ENCODE measurements at regions not wholly inside any gene's neighbourhood (a gene's known extent, or its start where the extent isn't known, plus 50 kb on each side); places are given as distances from the start of the nearest gene placed in this dataset.
A peak's percentile ranks its signal among the peaks of the same experiment; 100 is the strongest.

- DNase-seq (ENCODE audit: low read depth), result no peak
These were observed 297.1 kb upstream of the DUSP10 start for GRCh38 chr1:222038971-222039370.

DNA sequence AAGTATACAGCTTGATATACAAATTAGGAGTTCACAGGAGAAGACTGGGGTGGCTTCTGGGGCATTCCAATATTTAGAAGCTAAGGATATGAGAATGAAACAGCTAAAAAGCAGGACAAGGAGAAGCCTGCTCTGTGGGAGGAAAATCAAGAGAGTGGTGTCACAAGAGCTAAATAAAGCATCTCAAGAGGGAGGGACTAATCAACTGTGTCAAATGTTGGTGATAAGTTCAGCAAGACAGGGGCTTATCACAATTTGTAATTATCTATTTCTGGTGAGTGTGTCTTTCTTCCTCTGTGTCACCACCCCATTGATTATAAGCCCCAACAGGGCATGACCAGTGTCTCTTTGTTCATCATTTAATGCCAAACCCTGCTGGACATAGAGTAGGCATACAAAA lies 295.8 kb upstream of the DUSP10 start:
- DNase-seq (ENCODE audit: low read depth), result no peak

GRCh38 chr1:222034790-222035189 lies 292.9 kb upstream of the DUSP10 start:
- no peak for DNase-seq (ENCODE audit: low read depth)

DNA sequence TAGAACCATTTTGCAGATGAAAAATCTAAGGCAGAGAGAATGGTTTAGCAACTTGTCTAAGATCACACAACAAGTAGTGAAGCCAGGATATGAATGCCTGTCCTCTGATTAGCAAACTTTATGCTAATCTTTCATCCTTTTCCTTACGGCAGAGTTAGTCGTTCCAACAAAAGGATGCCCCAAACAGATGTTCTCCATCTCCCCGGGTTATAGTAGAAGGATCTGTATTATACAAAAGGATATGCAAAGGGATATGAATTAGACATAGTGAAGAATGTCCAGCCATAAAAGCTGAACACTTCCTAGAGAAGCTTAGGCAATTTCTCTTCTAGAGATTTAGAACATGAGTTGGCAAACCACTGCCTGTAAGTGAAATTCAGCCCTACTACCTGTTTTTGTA lies 291.6 kb upstream of the DUSP10 start:
- no peak for DNase-seq (ENCODE audit: low read depth)

GRCh38 chr1:222031318-222031717 lies 289.4 kb upstream of the DUSP10 start:
- no peak for DNase-seq (ENCODE audit: low read depth)

DNA sequence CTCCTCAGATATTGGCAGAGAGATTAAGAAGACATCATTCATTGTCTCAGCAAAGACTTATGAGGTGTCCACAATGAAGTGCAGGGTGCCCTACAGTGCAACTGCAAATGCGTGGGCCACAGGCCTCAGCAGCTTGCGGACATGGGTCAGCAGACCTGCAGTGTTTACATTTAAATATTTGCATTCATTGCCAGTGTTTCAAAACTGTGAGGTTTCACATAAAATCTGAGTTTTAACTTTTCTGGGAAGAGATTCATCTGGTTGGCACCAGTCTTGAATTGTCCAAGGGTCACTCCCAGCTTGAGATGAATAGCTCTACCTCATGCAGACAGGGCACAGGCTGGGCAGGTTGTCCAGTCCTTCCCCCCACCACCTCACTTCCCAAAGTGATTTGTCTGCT lies 286.8 kb upstream of the DUSP10 start:
- no peak for DNase-seq (ENCODE audit: low read depth)

DNA sequence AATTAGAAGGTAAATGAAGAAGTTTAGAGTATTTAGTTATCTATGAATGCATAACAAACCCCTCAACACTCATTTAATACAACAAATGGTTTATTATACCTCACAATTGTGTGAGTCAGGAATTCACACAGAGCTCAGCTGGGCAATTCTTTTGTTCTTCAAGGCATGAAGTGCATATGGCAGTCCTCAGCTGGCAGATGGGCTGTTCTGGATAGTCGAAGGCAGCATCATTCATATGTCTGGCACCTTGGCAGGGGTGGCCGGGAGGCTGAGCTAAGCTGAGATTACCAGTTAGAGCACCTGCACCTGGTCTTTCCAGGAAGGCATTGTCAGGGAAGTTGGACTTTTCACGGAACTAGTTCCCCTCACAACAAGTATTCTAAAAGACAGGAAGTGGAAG lies 286.2 kb upstream of the DUSP10 start:
- DNase-seq (ENCODE audit: low read depth), result no peak

GRCh38 chr1:222026280-222026679 lies 284.4 kb upstream of the DUSP10 start:
- no peak for DNase-seq (ENCODE audit: low read depth)

DNA sequence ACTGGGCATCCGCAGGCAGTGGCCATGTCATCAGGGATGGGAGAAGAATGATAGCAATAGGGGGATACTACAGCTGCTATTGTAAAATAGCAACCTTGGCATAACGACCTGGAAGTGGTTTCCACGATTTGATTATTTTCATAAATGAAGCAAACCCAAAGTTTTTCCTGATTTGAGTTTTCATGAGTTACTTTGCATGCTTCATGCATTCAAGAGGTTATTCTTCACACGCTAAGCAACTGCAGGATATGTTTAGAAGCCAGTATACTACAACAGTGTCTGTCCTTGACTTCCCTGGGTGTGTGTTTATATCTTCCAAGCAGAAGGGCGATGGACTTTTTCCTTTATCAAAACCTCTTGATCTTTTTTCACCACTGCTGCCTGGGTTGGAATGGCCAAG lies 281.1 kb upstream of the DUSP10 start:
- DNase-seq (ENCODE audit: low read depth), result no peak

GRCh38 chr1:222021129-222021528 lies 279.2 kb upstream of the DUSP10 start:
- DNase-seq (ENCODE audit: low read depth), result no peak

- DNase-seq (ENCODE audit: low read depth), result no peak
These were observed 278.7 kb upstream of the DUSP10 start for GRCh38 chr1:222020553-222020952.

DNA sequence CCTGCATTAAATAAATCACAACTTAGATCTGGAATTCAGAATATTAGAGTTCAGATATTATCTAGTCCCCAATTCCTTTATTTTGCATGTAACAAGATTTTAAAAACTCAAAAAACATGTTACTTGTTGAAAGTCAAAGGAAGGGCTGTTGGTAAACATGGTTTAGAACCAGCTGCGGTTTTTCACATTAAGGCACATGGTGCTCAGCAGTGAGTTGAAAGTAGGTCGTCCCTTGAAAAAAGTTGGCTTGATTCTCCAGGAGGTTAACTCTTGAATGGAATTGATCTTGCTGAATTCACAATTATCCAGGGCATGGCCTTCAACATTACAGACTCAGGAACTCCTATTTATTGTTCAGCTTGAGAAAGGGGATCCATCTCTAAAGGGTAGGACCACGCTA lies 277.1 kb upstream of the DUSP10 start:
- DNase-seq (ENCODE audit: low read depth), result no peak

GRCh38 chr1:222018041-222018440 lies 276.2 kb upstream of the DUSP10 start:
- DNase-seq (ENCODE audit: low read depth), result no peak

- no peak for DNase-seq (ENCODE audit: low read depth)
These were observed 273.8 kb upstream of the DUSP10 start for GRCh38 chr1:222015686-222016085.

DNA sequence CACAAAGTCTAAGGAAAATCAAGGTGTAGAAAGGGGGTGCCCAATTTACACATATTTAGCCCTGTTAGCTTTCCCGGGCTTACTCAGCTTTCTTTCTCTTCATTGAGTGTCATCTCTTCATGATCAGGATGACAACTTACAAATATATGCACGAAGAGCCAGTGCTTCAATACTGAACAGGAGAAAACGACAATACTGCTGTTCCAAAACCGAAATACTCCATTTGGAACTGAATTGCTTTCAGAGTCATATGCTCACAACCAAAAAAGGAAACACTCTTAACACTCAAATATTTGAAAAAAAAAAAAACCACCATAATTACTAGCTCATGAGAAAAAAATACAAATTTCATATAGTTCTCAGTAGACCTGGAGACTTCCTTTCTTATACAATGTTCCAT lies 272.1 kb upstream of the DUSP10 start:
- no peak for DNase-seq (ENCODE audit: low read depth)

- no peak for DNase-seq (ENCODE audit: low read depth)
These were observed 270.9 kb upstream of the DUSP10 start for GRCh38 chr1:222012816-222013215.

DNA sequence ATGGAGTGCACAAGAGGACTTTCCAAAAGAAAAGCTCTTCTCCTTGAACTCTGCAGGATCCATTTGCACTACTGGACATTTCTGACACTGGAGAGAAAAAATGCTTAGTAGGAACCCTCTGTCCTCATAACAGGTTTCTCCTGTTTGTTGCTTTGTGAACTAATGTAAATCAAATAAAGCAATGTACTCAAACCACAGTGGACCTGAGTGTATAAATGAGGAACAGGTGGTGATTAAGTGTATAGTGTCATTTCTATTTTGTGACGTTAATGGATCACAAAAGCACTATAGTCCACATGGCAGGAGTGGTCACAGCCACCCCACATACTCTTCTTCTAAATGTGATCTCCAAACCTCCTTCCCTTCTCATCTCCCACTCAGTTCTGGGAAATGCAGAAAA lies 268.4 kb upstream of the DUSP10 start:
- no peak for DNase-seq (ENCODE audit: low read depth)

- DNase-seq (ENCODE audit: low read depth), result no peak
These were observed 267.3 kb upstream of the DUSP10 start for GRCh38 chr1:222009105-222009730.

GRCh38 chr1:222006715-222007114 lies 264.8 kb upstream of the DUSP10 start:
- DNase-seq (ENCODE audit: low read depth), result no peak

DNA sequence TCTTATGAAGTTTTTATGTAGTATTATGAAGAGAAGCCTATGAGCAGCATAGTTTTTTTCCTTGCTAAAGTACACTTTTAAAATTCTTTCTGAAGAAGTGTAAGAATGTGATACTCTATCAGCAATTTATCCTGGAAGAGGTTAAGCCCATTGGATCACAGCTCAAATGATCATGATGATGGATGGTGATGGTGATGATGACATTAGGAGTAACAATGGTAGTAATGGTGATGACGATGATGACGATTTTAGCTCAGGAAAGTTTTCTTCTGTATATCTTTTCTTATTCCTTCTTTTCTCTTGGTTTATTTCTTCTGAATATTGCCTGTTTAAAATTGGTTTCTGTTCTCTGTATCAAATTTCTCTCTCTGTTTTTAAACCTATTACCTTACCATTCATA lies 262.9 kb upstream of the DUSP10 start:
- DNase-seq (ENCODE audit: low read depth), result no peak

GRCh38 chr1:222004034-222004433 lies 262.1 kb upstream of the DUSP10 start:
- DNase-seq (ENCODE audit: low read depth), result no peak

DNA sequence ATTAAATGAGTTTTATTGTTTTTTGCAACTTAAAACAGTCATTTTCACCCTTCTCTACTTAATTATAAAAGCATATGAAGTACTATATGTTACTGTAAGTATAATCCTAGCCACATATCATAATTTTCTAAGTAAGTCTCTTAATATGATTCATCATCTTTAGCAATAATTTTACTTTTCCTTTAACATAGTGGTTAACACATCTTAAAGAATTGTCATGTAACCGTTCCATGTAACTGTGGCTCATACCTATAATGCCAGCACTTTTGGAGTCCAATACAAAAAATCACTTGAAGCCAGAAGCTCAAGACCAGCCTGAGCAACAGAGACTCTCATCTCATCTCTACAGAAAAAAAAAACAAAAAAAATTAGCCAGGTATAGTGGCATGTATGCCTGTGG lies 260.6 kb upstream of the DUSP10 start:
- DNase-seq (ENCODE audit: low read depth), result no peak

- DNase-seq (ENCODE audit: low read depth), result no peak
These were observed 258.2 kb upstream of the DUSP10 start for GRCh38 chr1:222000131-222000530.

GRCh38 chr1:221998781-221999180 lies 256.9 kb upstream of the DUSP10 start:
- DNase-seq (ENCODE audit: low read depth), result peak; percentile 10

DNA sequence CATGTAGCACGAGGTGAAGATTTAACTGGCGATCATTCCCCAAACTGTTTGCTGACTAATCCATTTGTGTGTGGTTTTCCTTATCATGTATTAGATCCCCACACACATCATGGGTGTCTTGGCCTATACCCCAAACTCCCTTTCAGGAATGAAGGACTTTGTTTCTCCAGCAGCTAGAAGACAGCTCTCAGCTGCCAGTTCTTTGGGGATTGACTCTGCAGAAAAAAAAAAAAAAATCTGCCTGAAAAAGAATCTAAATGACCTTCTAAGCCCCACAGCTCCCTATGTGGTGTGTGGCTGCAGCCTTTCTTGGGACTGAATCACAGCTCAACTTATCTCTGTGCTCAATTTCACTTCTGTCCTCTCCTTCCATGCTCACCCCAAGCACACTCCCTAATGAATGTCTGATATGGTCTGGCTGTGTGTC lies 256.3 kb upstream of the DUSP10 start:
- no peak for DNase-seq (ENCODE audit: low read depth)
